Inflammatory macrophage (primary cell): ENCODE measurements at regions not wholly inside any gene's neighbourhood (a gene's known extent, or its start where the extent isn't known, plus 50 kb on each side); places are given as distances from the start of the nearest gene placed in this dataset.
"Not testable (repeated sequence)": the region's sequence is repeated elsewhere in the genome, so short reads cannot be mapped to it uniquely, and the experiment has no call there.

Experiments
- DNase-seq, 2 donors: peaks; one replicate each; pipeline ENCODE4 v3.0.0-alpha.2; 2020 to 2022

GRCh38 chr7:84941936-84942335, 244.9 kb downstream of the SEMA3D start:
- DNase-seq = no peak

- DNase-seq = no peak
These were observed 245.6 kb downstream of the SEMA3D start for GRCh38 chr7:84941291-84941690.

GRCh38 chr7:84939888-84940287, 247.0 kb downstream of the SEMA3D start:
- DNase-seq = no peak

GRCh38 chr7:84939442-84939841, 247.4 kb downstream of the SEMA3D start:
- DNase-seq = no peak

GRCh38 chr7:84924353-84924752, 262.5 kb downstream of the SEMA3D start:
- DNase-seq = no peak

- no peak for DNase-seq
These were observed 263.5 kb downstream of the SEMA3D start for GRCh38 chr7:84923348-84923747.

- no peak for DNase-seq
These were observed 265.7 kb downstream of the SEMA3D start for GRCh38 chr7:84921154-84921553.

GRCh38 chr7:84916973-84917372, 269.9 kb downstream of the SEMA3D start:
- DNase-seq = not testable (repeated sequence)

GRCh38 chr7:84916161-84916560, 270.7 kb downstream of the SEMA3D start:
- no peak for DNase-seq

GRCh38 chr7:84914598-84914997, 272.3 kb downstream of the SEMA3D start:
- DNase-seq = no peak

- DNase-seq = no peak
These were observed 273.1 kb downstream of the SEMA3D start for GRCh38 chr7:84913731-84914130.

GRCh38 chr7:84912993-84913635, 273.7 kb downstream of the SEMA3D start:
- DNase-seq = no peak

GRCh38 chr7:84912537-84912936, 274.3 kb downstream of the SEMA3D start:
- DNase-seq = no peak

- no peak for DNase-seq
These were observed 274.8 kb downstream of the SEMA3D start for GRCh38 chr7:84912018-84912417.

GRCh38 chr7:84911077-84911476, 275.8 kb downstream of the SEMA3D start:
- no peak for DNase-seq

- DNase-seq = not testable (repeated sequence)
These were observed 276.5 kb downstream of the SEMA3D start for GRCh38 chr7:84910322-84910721.

- no peak for DNase-seq
These were observed 278.6 kb downstream of the SEMA3D start for GRCh38 chr7:84908196-84908793.

GRCh38 chr7:84906889-84907288, 280.0 kb downstream of the SEMA3D start:
- no peak for DNase-seq

GRCh38 chr7:84904561-84904960, 282.3 kb downstream of the SEMA3D start:
- DNase-seq = no peak

- DNase-seq = no peak
These were observed 285.5 kb downstream of the SEMA3D start for GRCh38 chr7:84901366-84901765.

GRCh38 chr7:84900215-84900614, 286.6 kb downstream of the SEMA3D start:
- DNase-seq = no peak

- DNase-seq = no peak
These were observed 291.3 kb downstream of the SEMA3D start for GRCh38 chr7:84895563-84895962.

- DNase-seq = not testable (repeated sequence)
These were observed 303.3 kb downstream of the SEMA3D start for GRCh38 chr7:84883570-84883969.

GRCh38 chr7:84880326-84880997, 306.4 kb downstream of the SEMA3D start:
- DNase-seq = not testable (repeated sequence)
